OCI-LY1 (cell line): ENCODE measurements at regions not wholly inside any gene's neighbourhood (a gene's known extent, or its start where the extent isn't known, plus 50 kb on each side); places are given as distances from the start of the nearest gene placed in this dataset.
"Not testable (repeated sequence)": the region's sequence is repeated elsewhere in the genome, so short reads cannot be mapped to it uniquely, and the experiment has no call there.

ENCODE experiments used
- H2AFZ ChIP-seq: fragments of 200-600 bp; sonication (generic), shearing (Covaris generic); 2 replicates; pipeline ENCODE4 v1.6.0; 2014; ENCODE audit warnings: antibody characterized with exemption, mild to moderate bottlenecking, low read length
- H3F3A ChIP-seq: fragments of 200-600 bp; sonication (generic), shearing (Covaris generic); 2 replicates; pipeline ENCODE4 v1.6.0; 2014; ENCODE audit warnings: mild to moderate bottlenecking, antibody characterized with exemption, low read length, moderate library complexity; ENCODE audit not compliant: insufficient read depth
- H3K27ac ChIP-seq: fragments of 200-600 bp; sonication (generic); 2 replicates; pipeline ENCODE4 v1.5.1; 2014; ENCODE audit warnings: low read length, mixed run types, mild to moderate bottlenecking, low read depth; ENCODE audit not compliant: poor library complexity, severe bottlenecking
- H3K27me3 ChIP-seq: fragments of 200-600 bp; sonication (generic); 2 replicates; pipeline ENCODE4 v1.6.0; 2014; ENCODE audit warnings: antibody characterized with exemption, mild to moderate bottlenecking, low read length, moderate library complexity; ENCODE audit not compliant: insufficient read depth
- H3K36me3 ChIP-seq: fragments of 200-600 bp; sonication (generic); 2 replicates; pipeline ENCODE4 v1.6.1; 2014; ENCODE audit warnings: mild to moderate bottlenecking, antibody characterized with exemption, low read length, moderate library complexity, mixed read lengths; ENCODE audit not compliant: insufficient read depth
- H3K4me1 ChIP-seq: fragments of 200-600 bp; sonication (generic); 2 replicates; pipeline ENCODE4 v1.5.1; 2014; ENCODE audit warnings: mild to moderate bottlenecking, low read length, moderate library complexity; ENCODE audit not compliant: insufficient read depth, severe bottlenecking
- H3K4me2 ChIP-seq: fragments of 200-600 bp; sonication (generic), shearing (Covaris generic); 2 replicates; pipeline ENCODE4 v1.6.1; 2014; ENCODE audit warnings: low read length
- H3K4me3 ChIP-seq: fragments of 200-600 bp; sonication (generic); 2 replicates; pipeline ENCODE4 v1.5.1; 2014; ENCODE audit warnings: low read length, low read depth, mild to moderate bottlenecking, mixed read lengths; ENCODE audit not compliant: poor library complexity, severe bottlenecking
- H3K79me2 ChIP-seq: fragments of 200-600 bp; shearing (Covaris generic); 2 replicates; pipeline ENCODE4 v1.6.1; 2016; ENCODE audit warnings: mixed run types, low read length, mixed read lengths; ENCODE audit not compliant: insufficient read depth
- H3K9ac ChIP-seq: fragments of 200-600 bp; sonication (generic), shearing (Covaris generic); 2 replicates; pipeline ENCODE4 v1.6.1; 2014; ENCODE audit warnings: mild to moderate bottlenecking, low read length, mixed read lengths
- H3K9me2 ChIP-seq: fragments of 200-600 bp; sonication (generic), shearing (Covaris generic); 2 replicates; pipeline ENCODE4 v1.6.1; 2014; ENCODE audit warnings: low read depth, mild to moderate bottlenecking, low read length, mixed read lengths
- H3K9me3 ChIP-seq: fragments of 200-600 bp; shearing (Covaris generic); 2 replicates; pipeline ENCODE4 v1.6.1; 2014; ENCODE audit warnings: low read length, mixed read lengths
- H4K20me1 ChIP-seq: fragments of 200-600 bp; sonication (generic), shearing (Covaris generic); 2 replicates; pipeline ENCODE4 v1.6.0; 2016; ENCODE audit warnings: mild to moderate bottlenecking, low read length; ENCODE audit not compliant: insufficient read depth
- EZH2 ChIP-seq: fragments of 200-600 bp; sonication (generic), shearing (Covaris generic); IDR thresholded peaks from 2 replicates; pipeline ENCODE4 v1.8.0; 2017; ENCODE audit warnings: borderline replicate concordance, mixed run types, mild to moderate bottlenecking, antibody characterized with exemption, low read length, moderate library complexity, mixed read lengths
- TF ChIP-seq, protein P1 (sequence below): fragments of 200-600 bp; sonication (generic), shearing (Covaris generic); IDR thresholded peaks from 2 replicates; pipeline ENCODE4 v1.5.1; 2017; ENCODE audit warnings: mild to moderate bottlenecking, antibody characterized with exemption, low read length, moderate library complexity, mixed read lengths

DNA sequence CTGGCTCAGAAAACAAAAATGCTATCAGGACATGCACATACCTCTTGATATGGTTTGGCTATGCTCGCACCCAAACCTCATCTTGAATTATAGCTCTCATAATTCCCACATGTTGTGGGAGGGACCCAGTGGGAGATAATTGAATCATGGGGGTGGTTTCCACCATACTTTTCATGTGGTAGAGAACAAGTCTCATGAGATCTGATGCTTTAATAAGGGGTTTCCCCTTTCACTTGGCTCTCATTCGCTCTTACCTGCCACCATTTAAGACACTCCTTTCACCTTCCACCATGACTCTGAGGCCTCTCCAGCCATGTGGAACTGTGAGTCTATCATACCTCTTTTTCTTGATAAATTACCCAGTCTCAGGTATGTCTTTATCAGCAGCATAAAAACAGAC lies 958.6 kb downstream of the TRAM1L1 start:
- Histone ChIP-seq H3K4me2 (no peak overlapping the region), H3K36me3 (no peaks in the 10 kb centered on the region), H3K9ac (no peak overlapping the region), H4K20me1 (no peaks in the 10 kb centered on the region), H3F3A (no peaks in the 10 kb centered on the region), H3K27me3 (no peaks in the 10 kb centered on the region), H3K27ac (no peak overlapping the region), H3K9me2 (no peaks in the 10 kb centered on the region), H3K4me1 (no peaks in the 10 kb centered on the region), H3K4me3 (no peak overlapping the region), H3K79me2 (no peaks in the 10 kb centered on the region), H2AFZ (no peak overlapping the region), H3K9me3 (no peaks in the 10 kb centered on the region)
- no peak for TF ChIP-seq EZH2
- TF ChIP-seq, protein P1, sequence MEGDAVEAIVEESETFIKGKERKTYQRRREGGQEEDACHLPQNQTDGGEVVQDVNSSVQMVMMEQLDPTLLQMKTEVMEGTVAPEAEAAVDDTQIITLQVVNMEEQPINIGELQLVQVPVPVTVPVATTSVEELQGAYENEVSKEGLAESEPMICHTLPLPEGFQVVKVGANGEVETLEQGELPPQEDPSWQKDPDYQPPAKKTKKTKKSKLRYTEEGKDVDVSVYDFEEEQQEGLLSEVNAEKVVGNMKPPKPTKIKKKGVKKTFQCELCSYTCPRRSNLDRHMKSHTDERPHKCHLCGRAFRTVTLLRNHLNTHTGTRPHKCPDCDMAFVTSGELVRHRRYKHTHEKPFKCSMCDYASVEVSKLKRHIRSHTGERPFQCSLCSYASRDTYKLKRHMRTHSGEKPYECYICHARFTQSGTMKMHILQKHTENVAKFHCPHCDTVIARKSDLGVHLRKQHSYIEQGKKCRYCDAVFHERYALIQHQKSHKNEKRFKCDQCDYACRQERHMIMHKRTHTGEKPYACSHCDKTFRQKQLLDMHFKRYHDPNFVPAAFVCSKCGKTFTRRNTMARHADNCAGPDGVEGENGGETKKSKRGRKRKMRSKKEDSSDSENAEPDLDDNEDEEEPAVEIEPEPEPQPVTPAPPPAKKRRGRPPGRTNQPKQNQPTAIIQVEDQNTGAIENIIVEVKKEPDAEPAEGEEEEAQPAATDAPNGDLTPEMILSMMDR: no peak

DNA sequence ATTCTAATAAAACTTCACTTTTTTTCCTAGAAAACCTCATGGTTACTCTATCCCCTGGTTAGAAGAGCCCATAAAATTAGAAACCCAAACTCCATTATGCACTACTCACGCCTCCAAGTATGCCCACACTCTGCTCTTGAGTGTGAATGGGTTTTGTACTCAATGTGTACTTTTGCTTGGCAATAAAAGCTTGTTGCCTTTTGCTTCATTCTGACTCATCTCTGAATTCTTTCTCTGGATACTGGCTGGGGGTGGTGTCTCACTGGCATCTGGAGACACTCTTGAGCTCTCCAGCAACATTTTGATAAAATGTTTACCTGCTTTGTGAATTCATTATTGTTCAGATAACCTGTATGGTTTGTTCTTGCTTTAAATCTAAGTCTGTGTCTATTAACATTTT lies 963.3 kb downstream of the TRAM1L1 start:
- Histone ChIP-seq H3F3A (no peaks in the 10 kb centered on the region), H3K27me3 (no peaks in the 10 kb centered on the region), H3K9me2 (no peaks in the 10 kb centered on the region), H3K4me3 (no peak overlapping the region), H3K27ac (no peak overlapping the region), H3K4me2 (no peak overlapping the region), H3K9ac (no peak overlapping the region), H4K20me1 (no peaks in the 10 kb centered on the region), H3K36me3 (no peaks in the 10 kb centered on the region), H3K9me3 (no peaks in the 10 kb centered on the region), H3K79me2 (no peaks in the 10 kb centered on the region), H2AFZ (no peak overlapping the region), H3K4me1 (no peaks in the 10 kb centered on the region)
- no peak for TF ChIP-seq EZH2
- TF ChIP-seq, protein P1: no peak

DNA sequence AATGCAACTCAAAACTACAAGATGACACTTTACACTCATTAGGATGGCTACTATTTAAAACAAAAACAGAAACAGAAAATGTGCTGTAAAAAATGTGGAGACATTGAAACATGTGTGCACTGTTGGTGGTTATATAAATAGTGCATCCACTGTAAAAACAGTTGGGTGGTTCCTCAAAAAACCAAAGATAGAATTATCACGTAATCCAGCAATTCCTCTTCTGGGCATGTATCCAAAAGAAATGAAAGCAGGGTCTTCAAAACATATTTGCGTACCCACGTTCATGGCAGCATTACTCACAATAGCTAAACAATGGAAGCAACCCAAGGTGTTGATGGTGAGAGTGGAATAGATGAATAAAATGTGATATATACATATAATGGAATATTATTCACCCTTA lies 967.2 kb downstream of the TRAM1L1 start:
- Histone ChIP-seq H3K4me1 (no peaks in the 10 kb centered on the region), H3K9me2 (no peaks in the 10 kb centered on the region), H3K36me3 (no peaks in the 10 kb centered on the region), H3K9ac (no peak overlapping the region), H3K9me3 (no peaks in the 10 kb centered on the region), H3K79me2 (no peaks in the 10 kb centered on the region), H2AFZ (no peak overlapping the region), H3K27me3 (no peaks in the 10 kb centered on the region), H3K4me3 (no peak overlapping the region), H4K20me1 (no peaks in the 10 kb centered on the region), H3K4me2 (no peak overlapping the region), H3K27ac (no peak overlapping the region), H3F3A (no peaks in the 10 kb centered on the region)
- TF ChIP-seq, protein P1: no peak
- no peak for TF ChIP-seq EZH2

DNA sequence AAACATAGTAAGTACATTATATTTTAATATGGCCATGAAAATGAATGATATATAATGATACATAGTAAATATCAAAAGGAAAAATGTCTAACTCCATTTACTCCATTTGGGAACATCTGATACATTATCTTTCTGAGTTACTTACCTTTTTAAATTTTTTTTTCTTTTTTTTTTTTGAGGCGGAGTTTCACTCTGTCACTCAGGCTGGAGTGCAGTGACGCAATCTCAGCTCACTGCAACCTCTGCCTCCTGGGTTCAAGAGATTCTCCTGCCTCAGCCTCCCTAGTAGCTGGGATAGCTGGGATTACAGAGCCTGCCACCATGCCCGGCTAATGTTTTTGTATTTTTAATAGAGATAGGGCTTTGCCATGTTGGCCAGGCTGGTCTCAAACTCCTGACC lies 972.5 kb downstream of the TRAM1L1 start:
- not testable (repeated sequence) for H3K27me3 ChIP-seq, H3K36me3 ChIP-seq, H3K27ac ChIP-seq, H3F3A ChIP-seq, H3K9ac ChIP-seq, H3K4me3 ChIP-seq, H2AFZ ChIP-seq, H3K4me1 ChIP-seq, H4K20me1 ChIP-seq, H3K4me2 ChIP-seq, H3K9me2 ChIP-seq, H3K9me3 ChIP-seq, H3K79me2 ChIP-seq
